ENCODE measurements at regions not wholly inside any gene's neighbourhood (a gene's known extent, or its start where the extent isn't known, plus 50 kb on each side); places are given as distances from the start of the nearest gene placed in this dataset.
"Not testable (repeated sequence)": the region's sequence is repeated elsewhere in the genome, so short reads cannot be mapped to it uniquely, and the experiment has no call there.

GRCh38 chr15:96135166-96136093, 195.1 kb upstream of the NR2F2 start:
- no peak for FAIRE-seq

- no peak for FAIRE-seq
Observed at GRCh38 chr15:96138985-96139384, 191.5 kb upstream of the NR2F2 start.

- FAIRE-seq, result no peak
Observed at GRCh38 chr15:96142498-96142897, 188.0 kb upstream of the NR2F2 start.

- FAIRE-seq, result no peak
Observed at GRCh38 chr15:96144734-96145133, 185.8 kb upstream of the NR2F2 start.

GRCh38 chr15:96146726-96147125, 183.8 kb upstream of the NR2F2 start:
- no peak for FAIRE-seq

- no peak for FAIRE-seq
Observed at GRCh38 chr15:96147267-96147666, 183.2 kb upstream of the NR2F2 start.

- FAIRE-seq, result no peak
Observed at GRCh38 chr15:96150254-96150653, 180.2 kb upstream of the NR2F2 start.

- not testable (repeated sequence) for FAIRE-seq
Observed at GRCh38 chr15:96151749-96152148, 178.8 kb upstream of the NR2F2 start.

- FAIRE-seq, result no peak
Observed at GRCh38 chr15:96153929-96154328, 176.6 kb upstream of the NR2F2 start.

GRCh38 chr15:96158938-96159337, 171.6 kb upstream of the NR2F2 start:
- no peak for FAIRE-seq

- no peak for FAIRE-seq
Observed at GRCh38 chr15:96160269-96160668, 170.2 kb upstream of the NR2F2 start.

GRCh38 chr15:96160800-96161199, 169.7 kb upstream of the NR2F2 start:
- FAIRE-seq, result no peak

- no peak for FAIRE-seq
Observed at GRCh38 chr15:96162322-96162721, 168.2 kb upstream of the NR2F2 start.

GRCh38 chr15:96165081-96165480, 165.4 kb upstream of the NR2F2 start:
- no peak for FAIRE-seq

- no peak for FAIRE-seq
Observed at GRCh38 chr15:96165775-96166174, 164.7 kb upstream of the NR2F2 start.

- no peak for FAIRE-seq
Observed at GRCh38 chr15:96166223-96167200, 164.0 kb upstream of the NR2F2 start.

GRCh38 chr15:96170616-96170978, 159.9 kb upstream of the NR2F2 start:
- not testable (repeated sequence) for FAIRE-seq

- FAIRE-seq, result no peak
Observed at GRCh38 chr15:96170979-96171739, 159.3 kb upstream of the NR2F2 start.

- no peak for FAIRE-seq
Observed at GRCh38 chr15:96171853-96172296, 158.6 kb upstream of the NR2F2 start.

- no peak for FAIRE-seq
Observed at GRCh38 chr15:96172417-96172816, 158.1 kb upstream of the NR2F2 start.

GRCh38 chr15:96176831-96177230, 153.7 kb upstream of the NR2F2 start:
- FAIRE-seq, result no peak

- FAIRE-seq, result no peak
Observed at GRCh38 chr15:96177279-96177678, 153.2 kb upstream of the NR2F2 start.
